Liver (tissue), 3 donors: ENCODE measurements at regions not wholly inside any gene's neighbourhood (a gene's known extent, or its start where the extent isn't known, plus 50 kb on each side); places are given as distances from the start of the nearest gene placed in this dataset.

Experiments used
- ATF3 ChIP-seq: IDR thresholded peaks from 2 replicates; pipeline ENCODE4 v1.6.1; 2016; ENCODE audit warnings: antibody characterized with exemption
- CTCF ChIP-seq: fragments of 150-350 bp; IDR thresholded peaks from 2 replicates; pipeline ENCODE4 v1.5.1; 2017; ENCODE audit warnings: improper control_type of control experiment, low read depth, low read length; ENCODE audit not compliant: missing input control
- EGR1 ChIP-seq, 2 donors: IDR thresholded peaks; 2 replicates each; pipeline ENCODE4 v1.6.1; 2016 to 2018; ENCODE audit warnings: antibody characterized with exemption in 2 of 2, low read depth in 2 of 2
- FOXA1 ChIP-seq: IDR thresholded peaks from 2 replicates; pipeline ENCODE4 v1.6.1; 2016; ENCODE audit warnings: antibody characterized with exemption
- GABPA ChIP-seq, 2 donors: IDR thresholded peaks in 1 of 2; conservative IDR thresholded peaks in 1 of 2; 2 replicates each; pipeline ENCODE4 v1.6.1; 2016; ENCODE audit warnings: antibody characterized with exemption in 2 of 2, mild to moderate bottlenecking in 1 of 2, moderate library complexity in 1 of 2
- JUND ChIP-seq, 2 donors: IDR thresholded peaks; 2 replicates each; pipeline ENCODE4 v1.6.1; 2016; ENCODE audit warnings: antibody characterized with exemption in 2 of 2
- MAX ChIP-seq: IDR thresholded peaks from 2 replicates; pipeline ENCODE4 v1.6.1; 2016; ENCODE audit warnings: antibody characterized with exemption
- RAD21 ChIP-seq, 2 donors: IDR thresholded peaks; 2 replicates each; pipeline ENCODE4 v1.6.1; 2016; ENCODE audit warnings: antibody characterized with exemption in 2 of 2, mild to moderate bottlenecking in 2 of 2
- REST ChIP-seq: IDR thresholded peaks from 2 replicates; pipeline ENCODE4 v1.6.1; 2016; ENCODE audit warnings: antibody characterized with exemption, mild to moderate bottlenecking
- RXRA ChIP-seq, 2 donors: IDR thresholded peaks; 2 replicates each; pipeline ENCODE4 v1.6.1; 2017 to 2018; ENCODE audit warnings: antibody characterized with exemption in 2 of 2, mild to moderate bottlenecking in 1 of 2
- SP1 ChIP-seq: IDR thresholded peaks from 2 replicates; pipeline ENCODE4 v1.6.1; 2018; ENCODE audit warnings: antibody characterized with exemption, mild to moderate bottlenecking
- TAF1 ChIP-seq: conservative IDR thresholded peaks from 2 replicates; pipeline ENCODE4 v1.6.1; 2016; ENCODE audit warnings: antibody characterized with exemption, mild to moderate bottlenecking
- YY1 ChIP-seq: IDR thresholded peaks from 2 replicates; pipeline ENCODE4 v1.6.1; 2016; ENCODE audit warnings: antibody characterized with exemption, mild to moderate bottlenecking
- ZBTB33 ChIP-seq: IDR thresholded peaks from 2 replicates; pipeline ENCODE4 v1.6.1; 2016; ENCODE audit warnings: antibody characterized with exemption
- donor health status: healthy.
- donor health status: healthy.

GRCh38 chr3:176119826-176120225, 1077.5 kb downstream of the TBL1XR1 start:
- TF ChIP-seq CTCF (no peak), SP1 (no peak), GABPA (IDR thresholded peaks at IDR 0.05 in 1 of 2, conservative IDR thresholded peaks at IDR 0.05 in 1 of 2) (no peak), ATF3 (no peak), JUND (IDR thresholded peaks at IDR 0.05) (no peak), MAX (no peak), RAD21 (IDR thresholded peaks at IDR 0.05) (no peak), FOXA1 (no peak), EGR1 (IDR thresholded peaks at IDR 0.05; ENCODE audit: low read depth in 2 of 2) (no peak), YY1 (no peak), REST (no peak), RXRA (IDR thresholded peaks at IDR 0.05) (no peak), TAF1 (no peak), ZBTB33 (no peak)
